ENCODE measurements at regions not wholly inside any gene's neighbourhood (a gene's known extent, or its start where the extent isn't known, plus 50 kb on each side); places are given as distances from the start of the nearest gene placed in this dataset.

DNA sequence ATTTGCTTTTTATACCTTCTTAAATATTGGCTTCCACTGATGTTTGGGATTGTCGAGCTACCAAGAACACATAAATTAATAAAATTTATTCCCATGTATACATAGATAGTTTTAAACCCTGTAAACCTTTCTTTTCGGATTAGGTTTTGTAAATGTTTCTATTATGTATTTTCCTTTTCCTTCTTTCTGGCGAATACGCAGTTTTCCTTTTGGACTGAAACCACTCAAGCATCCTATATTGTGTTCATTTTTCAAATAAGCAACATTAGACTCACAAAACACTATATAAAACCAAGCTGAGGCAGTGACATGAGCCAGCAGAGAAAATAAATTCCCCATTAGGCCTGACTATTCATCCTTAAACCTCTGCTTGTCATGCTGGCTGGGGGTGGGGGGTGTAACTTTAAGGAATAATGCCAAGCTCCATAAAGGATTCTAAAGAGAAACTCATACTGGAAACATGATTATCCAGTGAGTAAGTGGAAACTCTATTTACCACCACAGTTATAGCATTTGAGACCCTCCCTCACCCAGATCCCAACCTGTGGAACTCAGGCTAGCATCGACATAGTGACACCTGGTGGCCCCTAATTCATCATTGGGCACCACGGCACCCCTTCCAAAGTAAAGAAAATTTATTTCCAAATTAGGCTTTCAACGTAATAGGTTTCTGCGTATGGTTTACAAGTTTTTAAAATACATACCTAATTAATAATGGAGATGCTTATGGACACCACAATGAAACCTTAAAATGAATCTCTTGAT lies 86.5 kb upstream of the CELF2 start:
- TF ChIP-seq, protein P1, sequence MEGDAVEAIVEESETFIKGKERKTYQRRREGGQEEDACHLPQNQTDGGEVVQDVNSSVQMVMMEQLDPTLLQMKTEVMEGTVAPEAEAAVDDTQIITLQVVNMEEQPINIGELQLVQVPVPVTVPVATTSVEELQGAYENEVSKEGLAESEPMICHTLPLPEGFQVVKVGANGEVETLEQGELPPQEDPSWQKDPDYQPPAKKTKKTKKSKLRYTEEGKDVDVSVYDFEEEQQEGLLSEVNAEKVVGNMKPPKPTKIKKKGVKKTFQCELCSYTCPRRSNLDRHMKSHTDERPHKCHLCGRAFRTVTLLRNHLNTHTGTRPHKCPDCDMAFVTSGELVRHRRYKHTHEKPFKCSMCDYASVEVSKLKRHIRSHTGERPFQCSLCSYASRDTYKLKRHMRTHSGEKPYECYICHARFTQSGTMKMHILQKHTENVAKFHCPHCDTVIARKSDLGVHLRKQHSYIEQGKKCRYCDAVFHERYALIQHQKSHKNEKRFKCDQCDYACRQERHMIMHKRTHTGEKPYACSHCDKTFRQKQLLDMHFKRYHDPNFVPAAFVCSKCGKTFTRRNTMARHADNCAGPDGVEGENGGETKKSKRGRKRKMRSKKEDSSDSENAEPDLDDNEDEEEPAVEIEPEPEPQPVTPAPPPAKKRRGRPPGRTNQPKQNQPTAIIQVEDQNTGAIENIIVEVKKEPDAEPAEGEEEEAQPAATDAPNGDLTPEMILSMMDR (IDR thresholded peaks at IDR 0.05; ENCODE audit: poor library complexity): peak; percentile 30
- TF ChIP-seq EZH2 (IDR thresholded peaks at IDR 0.05; ENCODE audit: borderline replicate concordance): no peak
- peak; percentile 97 for TF ChIP-seq EZH2phosphoT487 (IDR thresholded peaks at IDR 0.05; ENCODE audit: low read depth, severe bottlenecking, unreplicated experiment)
